ENCODE measurements at regions not wholly inside any gene's neighbourhood (a gene's known extent, or its start where the extent isn't known, plus 50 kb on each side); places are given as distances from the start of the nearest gene placed in this dataset.

DNA sequence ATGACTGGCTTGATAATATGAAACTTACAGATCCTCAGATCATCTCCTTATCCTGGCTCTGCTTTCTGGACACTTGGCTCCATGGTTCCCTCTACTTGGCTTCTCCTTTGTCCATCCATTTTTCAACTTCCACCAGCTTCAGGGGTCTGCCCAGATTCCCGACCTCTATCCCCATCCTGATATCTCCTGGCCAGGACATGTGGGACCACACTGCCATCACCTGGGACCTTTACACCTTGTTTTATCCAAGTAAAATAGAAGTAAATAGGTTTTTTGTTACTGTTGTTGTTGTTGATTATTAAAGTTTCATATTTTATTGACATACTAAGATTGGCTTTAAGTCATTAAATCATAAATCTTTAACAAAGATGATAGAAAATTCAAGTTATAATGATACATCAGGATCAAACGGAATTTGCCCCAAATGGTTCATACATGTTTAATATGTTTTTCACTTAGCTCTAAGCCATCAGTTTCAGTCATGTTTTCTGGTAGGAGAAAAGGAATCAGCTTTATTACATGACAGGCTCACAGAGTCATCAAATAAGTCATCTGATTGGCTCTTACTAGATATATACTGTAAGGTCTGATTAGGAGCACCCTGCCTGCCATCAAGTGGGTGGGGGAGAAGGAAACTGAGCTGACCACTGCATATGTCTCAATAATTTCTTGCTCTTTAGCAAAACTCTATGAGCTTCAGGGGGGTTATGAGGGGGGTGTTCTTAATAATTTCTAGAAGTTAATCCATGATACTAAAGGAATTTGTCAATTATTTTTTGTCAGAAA lies 111.5 kb upstream of the AHR start:
- Histone ChIP-seq H3K4me3 (no peak overlapping the region), H3K4me1 (peaks cover 21% of the 10 kb centered on the region), H3K27ac (no peak overlapping the region), H3K9me3 (no peaks in the 10 kb centered on the region), H3K36me3 (no peaks in the 10 kb centered on the region), H3K27me3 (no peaks in the 10 kb centered on the region)
- DNase-seq (ENCODE audit: extremely low spot score in 2 of 2), result no peak
- TF ChIP-seq POLR2AphosphoS5 (IDR thresholded peaks at IDR 0.05; ENCODE audit: insufficient read depth in 1 of 2, low read depth in 1 of 2) (no peak), POLR2A (IDR thresholded peaks at IDR 0.05) (no peak)
- TF ChIP-seq, protein P1, sequence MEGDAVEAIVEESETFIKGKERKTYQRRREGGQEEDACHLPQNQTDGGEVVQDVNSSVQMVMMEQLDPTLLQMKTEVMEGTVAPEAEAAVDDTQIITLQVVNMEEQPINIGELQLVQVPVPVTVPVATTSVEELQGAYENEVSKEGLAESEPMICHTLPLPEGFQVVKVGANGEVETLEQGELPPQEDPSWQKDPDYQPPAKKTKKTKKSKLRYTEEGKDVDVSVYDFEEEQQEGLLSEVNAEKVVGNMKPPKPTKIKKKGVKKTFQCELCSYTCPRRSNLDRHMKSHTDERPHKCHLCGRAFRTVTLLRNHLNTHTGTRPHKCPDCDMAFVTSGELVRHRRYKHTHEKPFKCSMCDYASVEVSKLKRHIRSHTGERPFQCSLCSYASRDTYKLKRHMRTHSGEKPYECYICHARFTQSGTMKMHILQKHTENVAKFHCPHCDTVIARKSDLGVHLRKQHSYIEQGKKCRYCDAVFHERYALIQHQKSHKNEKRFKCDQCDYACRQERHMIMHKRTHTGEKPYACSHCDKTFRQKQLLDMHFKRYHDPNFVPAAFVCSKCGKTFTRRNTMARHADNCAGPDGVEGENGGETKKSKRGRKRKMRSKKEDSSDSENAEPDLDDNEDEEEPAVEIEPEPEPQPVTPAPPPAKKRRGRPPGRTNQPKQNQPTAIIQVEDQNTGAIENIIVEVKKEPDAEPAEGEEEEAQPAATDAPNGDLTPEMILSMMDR (IDR thresholded peaks at IDR 0.05), result no peak
- intact Hi-C loops (cut with DNase I), result no loop called here

DNA sequence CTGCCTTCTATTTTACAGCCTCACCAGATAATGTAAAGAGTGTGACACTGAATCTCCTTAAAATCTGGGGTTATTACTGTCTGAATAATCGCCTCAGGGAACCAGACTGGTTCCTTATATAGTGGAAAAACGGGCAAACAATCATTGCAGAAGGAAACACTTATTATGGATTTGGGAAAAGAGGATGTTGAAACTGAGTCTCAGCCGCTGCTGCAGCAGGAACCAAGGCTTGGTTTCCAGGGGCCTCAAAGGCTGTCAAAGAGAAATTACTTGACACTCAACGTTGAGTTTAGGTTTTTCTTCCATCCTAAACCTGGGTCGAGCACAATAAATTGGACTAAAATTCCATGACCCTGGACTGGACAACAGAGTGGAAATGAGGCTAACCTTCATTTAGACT lies 103.8 kb upstream of the AHR start:
- intact Hi-C loops (cut with DNase I), result no loop called here
- H3K9me3 ChIP-seq, result no peaks in the 10 kb centered on the region
- TF ChIP-seq, protein P1 (IDR thresholded peaks at IDR 0.05), result no peak
- no peak for TF ChIP-seq POLR2A (IDR thresholded peaks at IDR 0.05)
- DNase-seq (ENCODE audit: extremely low spot score in 2 of 2), result no peak
- no peaks in the 10 kb centered on the region for H3K4me1 ChIP-seq
- no peak overlapping the region for H3K27ac ChIP-seq
- H3K36me3 ChIP-seq, result no peaks in the 10 kb centered on the region
- no peak overlapping the region for H3K4me3 ChIP-seq
- H3K27me3 ChIP-seq, result no peaks in the 10 kb centered on the region

DNA sequence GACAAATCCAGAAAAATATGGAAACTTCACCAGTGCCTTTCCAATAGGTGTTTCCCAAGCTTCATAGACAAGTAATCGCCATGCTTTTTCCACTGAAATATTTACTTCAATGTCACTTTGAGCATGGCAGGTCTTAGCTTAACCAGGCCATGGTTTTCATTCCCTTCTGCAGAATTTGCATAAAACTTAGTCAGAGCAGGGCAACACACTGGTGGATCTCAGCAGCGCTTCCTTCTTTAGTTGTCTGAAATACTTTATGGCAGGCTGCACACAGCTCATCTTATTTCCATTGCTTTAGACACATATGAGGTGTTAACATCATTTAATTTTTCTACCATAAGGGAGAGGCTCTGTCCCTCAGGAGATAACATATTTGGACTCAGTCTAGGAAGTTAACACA lies 102.9 kb upstream of the AHR start:
- Histone ChIP-seq H3K27ac (no peak overlapping the region), H3K36me3 (no peaks in the 10 kb centered on the region), H3K27me3 (no peaks in the 10 kb centered on the region), H3K9me3 (no peaks in the 10 kb centered on the region), H3K4me1 (no peaks in the 10 kb centered on the region), H3K4me3 (no peak overlapping the region)
- TF ChIP-seq, protein P1 (IDR thresholded peaks at IDR 0.05), result no peak
- TF ChIP-seq POLR2AphosphoS5 (IDR thresholded peaks at IDR 0.05; ENCODE audit: insufficient read depth in 1 of 2, low read depth in 1 of 2) (no peak), POLR2A (IDR thresholded peaks at IDR 0.05) (no peak)
- intact Hi-C loops (cut with DNase I), result no loop called here
- DNase-seq (ENCODE audit: extremely low spot score in 2 of 2), result no peak

DNA sequence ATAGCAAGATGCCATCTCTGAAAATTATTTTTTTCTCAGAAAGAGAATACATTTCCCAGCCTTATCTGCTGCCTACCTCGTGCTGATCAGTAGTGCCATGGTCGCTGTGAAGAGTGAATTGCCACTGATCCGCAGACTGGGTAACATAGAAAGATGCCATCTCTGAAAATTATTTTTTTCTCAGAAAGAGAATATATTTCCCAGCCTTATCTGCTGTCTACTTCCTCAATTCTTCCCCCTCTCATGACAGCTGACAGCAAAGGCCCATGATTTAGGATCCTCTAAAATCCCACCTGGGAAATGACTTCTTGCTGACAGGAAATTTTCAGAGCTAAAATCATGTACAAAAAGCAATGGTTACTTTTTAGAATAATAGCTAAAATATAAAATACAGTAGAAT lies 92.5 kb upstream of the AHR start:
- Histone ChIP-seq H3K4me1 (no peaks in the 10 kb centered on the region), H3K4me3 (no peak overlapping the region), H3K27ac (no peak overlapping the region), H3K36me3 (no peaks in the 10 kb centered on the region), H3K27me3 (no peaks in the 10 kb centered on the region), H3K9me3 (no peaks in the 10 kb centered on the region)
- TF ChIP-seq POLR2AphosphoS5 (IDR thresholded peaks at IDR 0.05; ENCODE audit: insufficient read depth in 1 of 2, low read depth in 1 of 2) (no peak), POLR2A (IDR thresholded peaks at IDR 0.05) (no peak)
- TF ChIP-seq, protein P1 (IDR thresholded peaks at IDR 0.05), result no peak
- no peak for DNase-seq (ENCODE audit: extremely low spot score in 2 of 2)
- intact Hi-C loops (cut with DNase I), result loop anchor here (10.0 kb wide), 1 partner anchor 969 kb away; no protein-coding TSS in a partner anchor

DNA sequence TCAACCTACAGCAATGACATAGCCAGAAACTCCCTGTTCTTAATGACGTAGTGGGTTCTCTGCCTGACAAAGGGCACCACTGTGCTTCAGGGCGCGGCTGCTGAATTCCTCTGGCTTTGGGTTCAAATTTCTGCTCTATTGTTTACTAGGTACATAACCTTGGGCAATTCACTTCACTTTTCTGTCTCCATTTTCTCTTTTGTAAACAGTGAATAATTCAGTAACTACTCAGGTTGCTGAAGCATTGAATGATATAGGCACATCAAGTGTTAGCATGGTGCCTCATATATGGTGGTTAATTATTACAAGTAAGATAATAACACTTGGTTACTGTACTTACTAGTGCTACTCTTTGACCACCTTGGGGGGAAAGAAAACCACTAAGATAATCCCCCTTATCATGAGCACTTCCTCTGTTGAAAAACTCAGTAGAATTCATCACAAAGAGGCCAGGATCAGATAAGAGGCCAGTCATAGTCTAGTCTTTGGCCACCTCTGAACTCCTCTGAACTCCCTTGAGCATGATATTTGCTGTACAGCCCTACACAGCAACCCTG lies 92.0 kb upstream of the AHR start:
- intact Hi-C loops (cut with DNase I), result loop anchor here (10.0 kb wide), 1 partner anchor 968 kb away; no protein-coding TSS in a partner anchor
- no peak for TF ChIP-seq POLR2AphosphoS5 (IDR thresholded peaks at IDR 0.05; ENCODE audit: insufficient read depth in 1 of 2, low read depth in 1 of 2)
- H3K36me3 ChIP-seq, result no peaks in the 10 kb centered on the region
- no peak overlapping the region for H3K27ac ChIP-seq
- no peak overlapping the region for H3K4me3 ChIP-seq
- no peaks in the 10 kb centered on the region for H3K4me1 ChIP-seq
- no peak for DNase-seq (ENCODE audit: extremely low spot score in 2 of 2)
- H3K9me3 ChIP-seq, result no peaks in the 10 kb centered on the region
- H3K27me3 ChIP-seq, result no peaks in the 10 kb centered on the region

All from vagina (tissue), 2 donors.